D721Med (cell line): ENCODE measurements at regions not wholly inside any gene's neighbourhood (a gene's known extent, or its start where the extent isn't known, plus 50 kb on each side); places are given as distances from the start of the nearest gene placed in this dataset.

Source experiments
- DNase-seq: peaks from one replicate; pipeline ENCODE4 v3.0.0; 2011; ENCODE audit warnings: low spot score; ENCODE audit not compliant: insufficient read length
- FAIRE-seq: peaks from 2 replicates; lab custom pipeline; 2011; peaks lifted over from hg19 to GRCh38; lab: Jason Lieb, UNC
- TF ChIP-seq, protein P1 (sequence below): IDR thresholded peaks from 2 replicates; pipeline ENCODE4 v1.5.1; 2012; ENCODE audit warnings: mild to moderate bottlenecking, control low read depth; ENCODE audit not compliant: insufficient read depth; ENCODE audit errors: missing control alignments

- TF ChIP-seq, protein P1, sequence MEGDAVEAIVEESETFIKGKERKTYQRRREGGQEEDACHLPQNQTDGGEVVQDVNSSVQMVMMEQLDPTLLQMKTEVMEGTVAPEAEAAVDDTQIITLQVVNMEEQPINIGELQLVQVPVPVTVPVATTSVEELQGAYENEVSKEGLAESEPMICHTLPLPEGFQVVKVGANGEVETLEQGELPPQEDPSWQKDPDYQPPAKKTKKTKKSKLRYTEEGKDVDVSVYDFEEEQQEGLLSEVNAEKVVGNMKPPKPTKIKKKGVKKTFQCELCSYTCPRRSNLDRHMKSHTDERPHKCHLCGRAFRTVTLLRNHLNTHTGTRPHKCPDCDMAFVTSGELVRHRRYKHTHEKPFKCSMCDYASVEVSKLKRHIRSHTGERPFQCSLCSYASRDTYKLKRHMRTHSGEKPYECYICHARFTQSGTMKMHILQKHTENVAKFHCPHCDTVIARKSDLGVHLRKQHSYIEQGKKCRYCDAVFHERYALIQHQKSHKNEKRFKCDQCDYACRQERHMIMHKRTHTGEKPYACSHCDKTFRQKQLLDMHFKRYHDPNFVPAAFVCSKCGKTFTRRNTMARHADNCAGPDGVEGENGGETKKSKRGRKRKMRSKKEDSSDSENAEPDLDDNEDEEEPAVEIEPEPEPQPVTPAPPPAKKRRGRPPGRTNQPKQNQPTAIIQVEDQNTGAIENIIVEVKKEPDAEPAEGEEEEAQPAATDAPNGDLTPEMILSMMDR, result no peak
- DNase-seq (no peak), FAIRE-seq (no peak)
Measured at GRCh38 chr14:30427846-30428245, 131.1 kb upstream of the G2E3 start.

DNA sequence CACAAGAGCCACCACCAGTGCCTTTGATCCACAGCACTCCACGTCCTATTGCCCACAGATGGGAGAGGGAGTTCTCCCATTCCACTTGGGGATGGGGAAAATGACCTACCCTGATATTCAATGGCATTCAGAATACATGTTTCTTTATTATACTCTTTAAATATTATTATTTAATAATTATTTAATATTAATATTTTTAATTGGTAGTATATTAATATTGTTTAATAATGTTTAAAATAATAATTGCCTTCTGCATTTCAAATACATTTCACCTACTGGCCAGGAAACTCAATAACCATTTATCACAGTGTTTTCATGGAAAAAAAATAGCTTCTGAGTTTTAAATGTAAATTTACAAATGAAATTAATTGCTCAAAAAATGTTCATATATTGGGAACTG, 127.4 kb upstream of the G2E3 start:
- no peak for FAIRE-seq

GRCh38 chr14:30440961-30441360, 118.0 kb upstream of the G2E3 start:
- FAIRE-seq (no peak), DNase-seq (no peak)
- TF ChIP-seq, protein P1, result no peak

More for the DNA sequence above, 127.4 kb upstream of the G2E3 start:
- TF ChIP-seq, protein P1, result no peak
- DNase-seq, result no peak

DNA sequence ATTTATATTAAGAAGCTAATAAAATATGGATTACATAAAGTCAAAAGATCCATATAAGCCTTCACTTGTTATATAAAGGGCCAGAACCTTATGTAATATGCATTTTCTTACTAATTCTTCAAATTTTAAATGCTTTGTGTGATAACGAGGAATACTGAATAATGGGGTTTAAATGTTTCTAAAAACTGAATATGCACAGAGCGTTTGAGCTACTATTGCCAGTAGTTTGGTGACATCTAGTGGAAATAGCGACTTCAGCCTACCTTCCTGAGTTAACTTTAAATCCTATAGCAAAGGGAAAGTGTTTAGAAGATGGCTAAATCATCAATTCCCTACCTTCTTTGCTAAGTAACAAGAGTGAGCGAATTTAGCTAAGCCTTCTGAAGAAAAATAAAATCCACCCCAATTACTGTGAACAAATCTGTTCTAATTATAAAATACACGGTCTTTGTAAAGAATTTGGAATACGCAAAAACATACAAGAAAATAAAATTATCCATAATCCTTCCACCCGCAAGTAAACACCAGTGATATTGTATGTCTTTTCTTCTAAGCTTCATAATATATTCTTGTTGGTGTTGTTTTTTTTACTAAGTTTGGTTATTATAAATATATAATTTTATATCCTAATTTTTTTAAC, 115.5 kb upstream of the G2E3 start:
- TF ChIP-seq, protein P1, result peak; percentile 70
- peak; percentile 91 for FAIRE-seq
- no peak for DNase-seq

GRCh38 chr14:30444451-30444850, 114.5 kb upstream of the G2E3 start:
- FAIRE-seq (no peak), DNase-seq (no peak)
- TF ChIP-seq, protein P1, result no peak

- DNase-seq (no peak), FAIRE-seq (no peak)
- TF ChIP-seq, protein P1, result no peak
Measured at GRCh38 chr14:30445011-30445793, 113.8 kb upstream of the G2E3 start.

GRCh38 chr14:30445852-30446251, 113.1 kb upstream of the G2E3 start:
- FAIRE-seq (no peak), DNase-seq (no peak)

More at GRCh38 chr14:30445852-30446251, 113.1 kb upstream of the G2E3 start:
- TF ChIP-seq, protein P1, result no peak
